COR-L47 (cell line): ENCODE measurements at regions not wholly inside any gene's neighbourhood (a gene's known extent, or its start where the extent isn't known, plus 50 kb on each side); places are given as distances from the start of the nearest gene placed in this dataset.

ENCODE experiments used
- DNase-seq: peaks from one replicate; lab custom pipeline; 2025; lab: John Stamatoyannopoulos, UW

DNA sequence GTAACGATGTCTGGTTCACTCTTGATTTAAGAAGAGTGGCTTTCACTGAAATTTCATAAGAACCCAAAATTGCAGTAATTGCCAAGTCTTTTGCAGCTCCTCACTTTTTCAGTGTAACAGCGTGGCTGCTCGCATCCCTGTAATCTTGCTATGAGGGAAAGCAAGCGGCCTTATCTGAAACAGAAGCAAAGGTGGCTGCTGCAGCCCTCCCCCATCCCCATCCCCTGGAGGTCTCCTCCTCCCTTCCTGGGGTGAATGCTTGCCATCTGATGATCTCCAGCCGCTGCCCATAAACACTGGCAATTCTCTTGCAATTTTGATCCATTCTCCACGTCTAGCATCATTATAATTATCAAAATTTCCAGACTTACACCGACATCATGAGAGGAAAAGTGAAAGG lies 182.5 kb upstream of the ASIC2 start:
- DNase-seq: no peak

- no peak for DNase-seq
Observed at GRCh38 chr17:33481652-33482051, 188.6 kb upstream of the ASIC2 start.

GRCh38 chr17:33482636-33483035 lies 189.5 kb upstream of the ASIC2 start:
- DNase-seq: no peak

GRCh38 chr17:33484559-33484958 lies 191.5 kb upstream of the ASIC2 start:
- no peak for DNase-seq

DNA sequence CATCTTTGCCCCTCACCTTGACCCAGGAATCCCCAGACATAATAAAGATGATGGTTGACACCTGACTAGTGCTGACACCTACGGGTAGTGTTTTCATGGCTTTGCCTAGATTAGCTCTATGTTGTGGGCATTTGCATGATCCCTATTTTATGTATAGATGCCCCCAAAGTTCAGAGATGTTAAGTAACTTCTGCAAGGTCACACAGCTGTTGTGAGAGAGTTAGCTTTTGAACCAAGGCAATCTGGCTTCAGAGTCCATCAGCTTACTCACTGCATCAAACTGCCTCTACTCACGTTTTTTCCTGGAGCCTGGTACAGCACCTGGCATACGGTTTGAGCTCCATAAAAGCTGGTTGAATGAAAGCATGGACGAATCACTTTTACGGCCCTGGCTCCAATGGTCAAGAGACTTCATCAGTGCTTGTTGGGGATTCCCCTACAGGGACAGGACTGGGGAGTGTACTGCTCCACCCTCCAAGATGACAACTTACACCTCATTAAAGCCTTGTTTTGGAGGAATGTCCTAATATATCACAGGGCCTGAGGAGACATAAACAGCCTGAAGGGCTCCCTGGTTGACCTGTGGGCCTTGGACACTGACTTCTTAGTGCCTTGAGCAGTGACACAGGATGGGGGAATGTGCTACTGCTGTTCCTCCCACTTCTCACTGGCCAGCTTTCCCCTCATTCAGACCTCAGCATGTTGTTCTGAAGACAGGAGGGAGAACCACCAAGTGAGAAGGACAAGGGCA lies 193.2 kb upstream of the ASIC2 start:
- DNase-seq: no peak

DNA sequence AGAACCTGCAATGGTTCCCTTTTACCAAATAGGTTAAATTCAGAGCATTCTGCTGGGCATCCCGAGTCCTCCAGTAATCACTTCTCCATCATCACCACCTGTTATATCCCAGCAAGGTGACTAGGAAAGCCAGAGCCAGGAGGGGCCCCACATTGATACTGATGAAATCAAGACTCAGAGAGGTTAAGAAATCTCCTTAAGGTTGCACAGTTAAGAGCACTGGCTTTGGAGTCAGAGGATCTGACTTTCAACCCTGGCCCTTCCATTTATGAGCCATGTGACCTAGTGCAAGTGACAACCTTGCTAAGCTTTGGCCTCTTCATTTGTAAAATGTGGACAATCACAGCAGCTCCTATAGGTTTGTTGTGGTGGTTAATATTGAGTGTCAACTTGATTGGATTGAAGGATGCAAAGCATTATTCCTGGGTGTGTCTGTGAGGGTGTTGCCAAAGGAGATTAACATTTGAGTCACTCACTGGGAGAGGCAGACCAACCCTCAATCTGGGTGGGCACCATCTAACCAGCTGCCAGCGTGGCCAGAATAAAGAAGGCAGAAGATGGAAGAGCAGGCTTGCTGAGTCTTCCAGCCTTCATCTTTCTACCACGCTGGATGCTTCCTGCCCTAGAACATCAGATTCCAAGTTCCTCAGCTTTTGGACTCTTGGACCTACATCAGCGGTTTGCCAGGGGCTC lies 194.2 kb upstream of the ASIC2 start:
- no peak for DNase-seq

DNA sequence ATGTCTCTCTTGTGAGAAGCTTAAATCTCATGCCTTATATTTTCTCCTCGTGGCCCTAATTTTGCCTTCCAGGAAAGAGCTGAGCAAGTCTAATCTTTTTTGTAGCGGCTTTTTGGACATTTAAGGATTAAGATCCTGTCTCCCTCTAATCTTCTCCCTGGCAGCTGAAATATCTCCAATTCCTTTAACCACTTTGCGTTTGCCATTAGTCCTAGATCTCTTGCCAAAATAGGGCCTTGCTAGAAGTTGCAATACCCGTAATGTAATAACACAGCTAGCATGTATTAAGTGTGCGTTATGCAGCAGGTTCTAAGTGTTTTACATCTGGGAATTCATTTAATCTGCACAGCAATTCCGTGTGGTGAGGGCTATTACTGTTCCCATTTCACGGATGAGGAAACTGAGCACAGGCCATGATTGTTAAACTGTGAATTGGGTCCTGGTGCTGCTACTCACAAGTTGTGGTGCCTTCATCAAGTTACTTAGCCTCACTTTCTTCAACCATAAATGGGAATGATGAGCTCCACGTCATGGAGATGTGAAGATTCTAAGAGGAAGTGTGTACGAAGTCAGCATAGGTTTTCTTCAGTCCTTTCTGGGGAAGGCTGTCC lies 198.9 kb upstream of the ASIC2 start:
- DNase-seq: no peak

- DNase-seq: no peak
Observed at GRCh38 chr17:33492731-33493265, 199.7 kb upstream of the ASIC2 start.

GRCh38 chr17:33493566-33493965 lies 200.5 kb upstream of the ASIC2 start:
- no peak for DNase-seq

GRCh38 chr17:33494151-33494550 lies 201.1 kb upstream of the ASIC2 start:
- DNase-seq: no peak

DNA sequence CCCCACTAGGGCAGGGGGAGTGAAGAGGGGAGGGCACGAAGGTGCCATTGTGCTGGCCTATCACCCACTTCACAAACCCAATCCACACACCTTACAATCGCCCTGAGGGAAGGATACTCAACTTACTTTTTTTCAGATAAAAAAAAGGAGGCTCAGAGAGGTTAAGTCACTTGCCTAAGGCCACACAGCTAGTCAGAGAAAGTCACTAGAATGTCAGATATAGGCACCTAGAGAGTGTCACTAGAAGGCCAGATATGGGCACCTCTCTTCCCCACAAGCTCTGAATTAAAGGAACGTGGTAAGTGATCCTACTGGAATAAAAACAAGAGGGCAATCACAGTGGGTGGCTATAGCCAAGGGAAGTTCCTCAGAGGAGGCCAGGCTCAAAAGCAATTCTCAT lies 204.5 kb upstream of the ASIC2 start:
- no peak for DNase-seq

- no peak for DNase-seq
Observed at GRCh38 chr17:33498069-33498468, 205.0 kb upstream of the ASIC2 start.

- DNase-seq: no peak
Observed at GRCh38 chr17:33499040-33499439, 205.9 kb upstream of the ASIC2 start.

DNA sequence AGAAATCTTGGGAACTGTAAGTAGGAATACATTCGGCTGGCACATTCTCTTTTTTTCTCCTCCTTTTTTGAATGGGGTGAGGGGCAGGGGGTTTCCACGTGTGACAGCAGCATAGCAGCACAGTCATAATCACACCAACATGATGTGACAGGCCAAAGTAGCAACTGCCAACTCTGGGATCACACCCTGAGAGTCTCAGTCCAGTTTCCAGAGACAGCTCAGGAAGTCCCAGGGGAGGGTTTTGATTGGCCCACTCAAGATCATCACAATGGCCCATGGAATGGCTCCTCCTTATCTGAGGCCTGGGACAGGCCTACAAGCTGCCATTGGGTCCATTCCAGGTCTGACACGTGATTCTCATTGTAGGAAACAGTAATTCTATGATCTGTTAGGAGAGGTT lies 207.1 kb upstream of the ASIC2 start:
- no peak for DNase-seq

GRCh38 chr17:33501185-33501584 lies 208.1 kb upstream of the ASIC2 start:
- DNase-seq: no peak

DNA sequence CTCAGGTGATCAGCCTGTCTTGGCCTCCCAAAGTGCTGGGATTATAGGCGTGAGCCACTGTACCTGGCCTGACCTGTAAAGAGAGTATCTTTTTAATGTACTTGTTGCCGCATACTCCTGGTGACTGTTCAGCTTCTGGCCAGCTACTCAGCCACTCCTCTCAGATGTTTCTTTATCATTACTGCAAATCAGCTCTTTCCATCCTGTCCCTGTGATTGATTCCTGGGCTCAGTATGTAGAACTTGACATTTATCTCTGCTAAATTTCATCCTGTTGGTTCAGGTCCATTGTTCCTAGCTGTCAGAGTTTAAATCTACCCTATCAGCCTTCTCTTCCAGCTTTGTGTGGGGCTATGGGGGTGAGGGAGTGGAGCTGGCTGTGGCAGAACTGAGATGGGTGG lies 211.5 kb upstream of the ASIC2 start:
- DNase-seq: no peak

DNA sequence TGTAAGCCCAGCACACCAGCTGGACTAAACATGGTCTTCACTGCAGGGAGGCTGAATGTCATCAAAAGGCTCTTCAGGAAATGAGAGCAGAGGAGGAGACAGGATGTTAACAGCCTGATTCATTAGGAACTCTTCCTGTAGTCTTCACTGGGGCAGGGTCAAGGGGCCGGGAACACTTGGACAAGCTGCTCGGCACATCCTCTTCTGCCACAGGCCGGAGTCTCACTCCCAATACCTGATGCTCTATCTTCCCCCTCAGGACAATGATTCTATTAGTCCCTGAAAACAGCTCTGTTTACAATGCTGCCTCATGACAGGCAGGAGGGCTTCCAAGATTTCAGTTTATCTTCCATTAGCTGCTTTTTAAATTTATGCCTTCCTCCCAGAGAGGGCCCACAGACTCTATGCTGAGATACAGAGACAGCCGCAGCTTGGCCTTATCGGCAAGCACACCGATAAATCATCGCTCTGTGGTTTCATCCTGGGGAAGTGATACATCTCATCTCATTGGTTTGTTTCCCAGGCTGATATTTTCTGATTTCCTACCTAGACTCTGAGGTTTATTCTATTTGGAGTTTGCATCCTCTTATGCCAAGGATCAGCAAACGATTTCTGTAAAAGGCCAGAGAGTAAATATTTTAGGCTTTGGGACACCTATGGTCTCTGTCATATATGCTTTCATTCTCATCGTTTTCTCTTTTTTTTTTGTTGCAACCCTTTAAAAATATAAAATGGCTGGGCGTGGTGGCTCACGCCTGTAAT lies 214.0 kb upstream of the ASIC2 start:
- DNase-seq: no peak

GRCh38 chr17:33508215-33508614 lies 215.1 kb upstream of the ASIC2 start:
- no peak for DNase-seq

DNA sequence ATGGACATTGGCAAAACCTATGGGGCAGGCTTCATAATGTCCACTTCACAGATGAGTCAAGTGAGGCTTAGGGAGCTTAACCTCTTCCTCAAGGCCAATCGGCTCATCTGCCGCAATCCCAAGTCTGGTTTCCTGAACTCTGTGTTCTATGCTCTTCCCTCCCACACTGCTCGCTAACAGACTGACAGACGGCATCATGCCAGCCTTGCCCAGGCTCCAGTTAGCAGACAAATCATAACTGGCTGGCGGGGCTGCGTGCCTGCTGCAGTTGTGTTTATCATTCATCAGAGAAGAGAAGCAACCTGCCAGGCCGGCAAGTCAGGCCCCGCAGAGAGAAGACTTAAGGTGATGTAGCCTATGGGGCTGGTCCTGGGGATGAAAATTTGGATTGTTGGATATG lies 216.2 kb upstream of the ASIC2 start:
- no peak for DNase-seq

DNA sequence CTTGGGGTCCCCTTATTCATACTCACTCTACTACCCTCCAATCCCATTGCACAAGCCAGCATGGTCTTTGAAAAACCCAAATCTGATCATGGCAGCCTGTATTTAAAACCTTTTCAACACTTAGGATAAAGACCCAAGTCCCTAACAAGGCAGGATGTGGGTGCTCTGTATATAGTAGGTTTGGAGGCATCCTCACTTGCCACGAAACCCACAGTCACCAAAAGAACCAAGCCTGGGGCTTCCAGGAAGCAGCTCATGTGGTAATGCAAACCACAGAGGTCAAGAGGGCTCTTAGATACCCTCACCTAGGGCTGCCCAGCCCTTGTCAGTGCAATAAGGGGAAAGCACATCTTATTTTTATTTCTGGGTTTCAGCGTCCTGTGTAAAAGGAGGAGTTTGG lies 218.6 kb upstream of the ASIC2 start:
- no peak for DNase-seq

- no peak for DNase-seq
Observed at GRCh38 chr17:33512113-33512512, 219.0 kb upstream of the ASIC2 start.

GRCh38 chr17:33513769-33514168 lies 220.7 kb upstream of the ASIC2 start:
- no peak for DNase-seq
